ENCODE measurements at regions not wholly inside any gene's neighbourhood (a gene's known extent, or its start where the extent isn't known, plus 50 kb on each side); places are given as distances from the start of the nearest gene placed in this dataset.

DNA sequence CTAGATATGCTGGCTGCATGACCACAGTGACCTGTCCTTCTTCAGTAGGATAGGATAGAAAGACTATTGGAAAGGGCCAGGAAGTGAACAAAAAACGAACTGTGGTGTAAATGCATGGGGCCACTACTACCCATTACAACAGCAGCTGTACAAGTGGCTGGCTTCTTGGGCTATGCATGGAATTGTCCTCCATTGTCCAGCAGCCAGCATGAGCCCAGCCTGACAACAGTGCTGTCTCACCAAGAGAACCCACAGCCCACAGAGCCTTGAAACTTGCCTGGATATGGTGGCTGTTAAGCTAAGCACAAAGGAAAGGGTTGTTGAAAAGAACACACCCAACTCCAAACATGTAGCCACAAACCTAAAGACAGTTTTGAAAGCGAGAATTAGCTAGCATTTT lies 330.2 kb upstream of the F9 start:
- TF ChIP-seq CTCF (conservative IDR thresholded peaks at IDR 0.05; ENCODE audit: low read depth, low read length) (no peak), EZH2 (IDR thresholded peaks at IDR 0.05; ENCODE audit: low read length, unreplicated experiment) (no peak), EZH2phosphoT487 (IDR thresholded peaks at IDR 0.05; ENCODE audit: borderline replicate concordance, low read length) (no peak)
